Endothelial cell of hepatic sinusoid (primary cell): ENCODE measurements at regions not wholly inside any gene's neighbourhood (a gene's known extent, or its start where the extent isn't known, plus 50 kb on each side); places are given as distances from the start of the nearest gene placed in this dataset.
"Not testable (repeated sequence)": the region's sequence is repeated elsewhere in the genome, so short reads cannot be mapped to it uniquely, and the experiment has no call there.

ENCODE experiments used
- in situ Hi-C: cut with HindIII; loops from 2 replicates; pipeline ENCODE4 v1.10.0; 2017; ENCODE audit warnings: low sequenced_read_pairs

- in situ Hi-C loops, result no loop called here
Observed at GRCh38 chr5:125685771-125686170, 737.4 kb upstream of the GRAMD2B start.

- in situ Hi-C loops, result not testable (repeated sequence)
Observed at GRCh38 chr5:125691738-125692530, 731.3 kb upstream of the GRAMD2B start.

- in situ Hi-C loops, result loop anchor here (5.0 kb wide), 1 partner anchor 59 kb away; no protein-coding TSS in a partner anchor
Observed at GRCh38 chr5:125695996-125696655, 727.1 kb upstream of the GRAMD2B start.

GRCh38 chr5:125696762-125697161 is 726.4 kb upstream of the GRAMD2B start:
- in situ Hi-C loops, result loop anchor here (5.0 kb wide), 1 partner anchor 59 kb away; no protein-coding TSS in a partner anchor

GRCh38 chr5:125698420-125698819 is 724.8 kb upstream of the GRAMD2B start:
- in situ Hi-C loops, result loop anchor here (5.0 kb wide), 1 partner anchor 61 kb away; no protein-coding TSS in a partner anchor

GRCh38 chr5:125699860-125700259 is 723.3 kb upstream of the GRAMD2B start:
- in situ Hi-C loops, result loop anchor here (5.0 kb wide), 1 partner anchor 63 kb away; no protein-coding TSS in a partner anchor

GRCh38 chr5:125700380-125700861 is 722.8 kb upstream of the GRAMD2B start:
- in situ Hi-C loops, result no loop called here

- in situ Hi-C loops, result no loop called here
Observed at GRCh38 chr5:125703616-125704015, 719.6 kb upstream of the GRAMD2B start.

GRCh38 chr5:125704888-125705287 is 718.3 kb upstream of the GRAMD2B start:
- in situ Hi-C loops, result no loop called here

- in situ Hi-C loops, result no loop called here
Observed at GRCh38 chr5:125708583-125708982, 714.6 kb upstream of the GRAMD2B start.

- in situ Hi-C loops, result no loop called here
Observed at GRCh38 chr5:125710745-125711144, 712.5 kb upstream of the GRAMD2B start.

GRCh38 chr5:125712397-125712796 is 710.8 kb upstream of the GRAMD2B start:
- in situ Hi-C loops, result no loop called here

- in situ Hi-C loops, result no loop called here
Observed at GRCh38 chr5:125713109-125713805, 710.0 kb upstream of the GRAMD2B start.

- in situ Hi-C loops, result no loop called here
Observed at GRCh38 chr5:125715216-125715615, 708.0 kb upstream of the GRAMD2B start.

GRCh38 chr5:125717209-125717608 is 706.0 kb upstream of the GRAMD2B start:
- in situ Hi-C loops, result no loop called here

GRCh38 chr5:125719681-125720347 is 703.4 kb upstream of the GRAMD2B start:
- in situ Hi-C loops, result no loop called here

GRCh38 chr5:125720348-125720685 is 702.9 kb upstream of the GRAMD2B start:
- in situ Hi-C loops, result no loop called here

- in situ Hi-C loops, result no loop called here
Observed at GRCh38 chr5:125720721-125721120, 702.5 kb upstream of the GRAMD2B start.

GRCh38 chr5:125722550-125722949 is 700.7 kb upstream of the GRAMD2B start:
- in situ Hi-C loops, result no loop called here

- in situ Hi-C loops, result no loop called here
Observed at GRCh38 chr5:125725691-125726090, 697.5 kb upstream of the GRAMD2B start.

GRCh38 chr5:125743939-125744338 is 679.3 kb upstream of the GRAMD2B start:
- in situ Hi-C loops, result no loop called here
